GM12873 (cell line): ENCODE measurements at regions not wholly inside any gene's neighbourhood (a gene's known extent, or its start where the extent isn't known, plus 50 kb on each side); places are given as distances from the start of the nearest gene placed in this dataset.

Experiments used
- TF ChIP-seq, protein P1 (sequence below): IDR thresholded peaks from 2 replicates; pipeline ENCODE4 v1.5.1; 2012; ENCODE audit warnings: low read depth, mild to moderate bottlenecking, moderate library complexity, low read length, control low read depth; ENCODE audit not compliant: insufficient read depth; ENCODE audit errors: missing control alignments

DNA sequence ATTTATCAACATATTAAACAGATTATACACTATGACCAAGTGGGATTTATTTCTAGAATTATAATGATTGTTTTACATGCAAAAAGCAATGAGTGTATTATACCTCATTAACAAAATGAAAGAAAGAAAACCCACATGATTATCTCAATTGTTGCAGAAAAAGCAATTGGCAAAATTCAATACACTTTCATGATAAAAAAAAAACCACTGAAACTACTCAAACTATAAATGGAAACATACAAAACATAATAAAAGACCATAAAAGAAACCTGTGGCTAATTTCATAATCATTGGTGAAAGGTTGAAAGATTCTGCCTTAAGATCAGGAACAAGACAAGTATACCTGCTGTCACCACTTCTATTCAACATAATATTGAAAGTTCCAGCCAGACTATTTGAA lies 325.9 kb downstream of the AKAIN1 start:
- TF ChIP-seq, protein P1, sequence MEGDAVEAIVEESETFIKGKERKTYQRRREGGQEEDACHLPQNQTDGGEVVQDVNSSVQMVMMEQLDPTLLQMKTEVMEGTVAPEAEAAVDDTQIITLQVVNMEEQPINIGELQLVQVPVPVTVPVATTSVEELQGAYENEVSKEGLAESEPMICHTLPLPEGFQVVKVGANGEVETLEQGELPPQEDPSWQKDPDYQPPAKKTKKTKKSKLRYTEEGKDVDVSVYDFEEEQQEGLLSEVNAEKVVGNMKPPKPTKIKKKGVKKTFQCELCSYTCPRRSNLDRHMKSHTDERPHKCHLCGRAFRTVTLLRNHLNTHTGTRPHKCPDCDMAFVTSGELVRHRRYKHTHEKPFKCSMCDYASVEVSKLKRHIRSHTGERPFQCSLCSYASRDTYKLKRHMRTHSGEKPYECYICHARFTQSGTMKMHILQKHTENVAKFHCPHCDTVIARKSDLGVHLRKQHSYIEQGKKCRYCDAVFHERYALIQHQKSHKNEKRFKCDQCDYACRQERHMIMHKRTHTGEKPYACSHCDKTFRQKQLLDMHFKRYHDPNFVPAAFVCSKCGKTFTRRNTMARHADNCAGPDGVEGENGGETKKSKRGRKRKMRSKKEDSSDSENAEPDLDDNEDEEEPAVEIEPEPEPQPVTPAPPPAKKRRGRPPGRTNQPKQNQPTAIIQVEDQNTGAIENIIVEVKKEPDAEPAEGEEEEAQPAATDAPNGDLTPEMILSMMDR: no peak

GRCh38 chr18:4870177-4870773 lies 326.8 kb downstream of the AKAIN1 start:
- TF ChIP-seq, protein P1: no peak

DNA sequence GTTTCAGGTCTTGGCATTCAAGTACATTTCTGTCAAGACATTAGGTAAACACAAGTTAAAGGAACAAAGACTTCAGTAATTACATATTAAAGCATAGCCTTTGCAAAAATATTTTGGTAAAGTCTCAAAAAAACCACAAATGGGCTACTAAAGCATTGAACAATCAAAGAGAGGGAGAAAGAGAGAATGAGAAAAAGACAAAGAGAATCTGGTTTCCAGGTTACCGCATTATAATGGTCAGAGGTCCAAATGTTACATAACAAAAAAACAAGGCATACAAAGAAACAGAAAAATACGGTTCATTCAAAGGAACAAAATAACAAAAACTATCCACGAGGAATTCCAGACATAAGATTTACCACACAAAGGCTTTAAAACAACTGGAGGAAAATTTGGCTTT lies 327.9 kb downstream of the AKAIN1 start:
- TF ChIP-seq, protein P1: no peak

GRCh38 chr18:4858379-4859127 lies 338.5 kb downstream of the AKAIN1 start:
- TF ChIP-seq, protein P1: no peak

- TF ChIP-seq, protein P1: no peak
Observed at GRCh38 chr18:4854671-4855070, 342.4 kb downstream of the AKAIN1 start.

- TF ChIP-seq, protein P1: no peak
Observed at GRCh38 chr18:4851301-4851976, 345.6 kb downstream of the AKAIN1 start.

DNA sequence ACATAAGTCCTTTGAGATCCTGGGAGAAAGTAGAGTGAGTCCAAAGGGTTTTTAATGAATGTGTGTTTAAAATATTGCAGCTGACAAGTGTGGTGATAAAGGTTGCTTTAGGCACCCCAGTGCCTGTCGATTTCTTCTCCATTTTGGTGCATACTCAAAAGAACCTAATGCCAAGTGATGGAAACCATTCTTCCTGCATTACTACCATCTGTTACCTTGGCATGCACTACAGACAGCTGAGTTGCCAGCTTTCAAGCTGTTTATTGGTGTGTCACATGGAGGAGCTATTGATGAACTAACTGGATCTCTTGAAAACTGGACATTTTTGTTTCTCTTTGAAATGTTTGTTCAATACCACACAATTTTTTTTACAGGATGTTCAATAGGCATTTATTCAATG lies 350.0 kb downstream of the AKAIN1 start:
- TF ChIP-seq, protein P1: no peak
